HG03025 (cell line): ENCODE measurements at regions not wholly inside any gene's neighbourhood (a gene's known extent, or its start where the extent isn't known, plus 50 kb on each side); places are given as distances from the start of the nearest gene placed in this dataset.

Experiments used
- ATAC-seq: cut with Tn5 transposase; IDR thresholded peaks from one replicate; pipeline ENCODE4 v1.9.1; 2021; ENCODE audit warnings: mild to moderate bottlenecking, moderate library complexity; ENCODE audit not compliant: unreplicated experiment, low FRiP score

DNA sequence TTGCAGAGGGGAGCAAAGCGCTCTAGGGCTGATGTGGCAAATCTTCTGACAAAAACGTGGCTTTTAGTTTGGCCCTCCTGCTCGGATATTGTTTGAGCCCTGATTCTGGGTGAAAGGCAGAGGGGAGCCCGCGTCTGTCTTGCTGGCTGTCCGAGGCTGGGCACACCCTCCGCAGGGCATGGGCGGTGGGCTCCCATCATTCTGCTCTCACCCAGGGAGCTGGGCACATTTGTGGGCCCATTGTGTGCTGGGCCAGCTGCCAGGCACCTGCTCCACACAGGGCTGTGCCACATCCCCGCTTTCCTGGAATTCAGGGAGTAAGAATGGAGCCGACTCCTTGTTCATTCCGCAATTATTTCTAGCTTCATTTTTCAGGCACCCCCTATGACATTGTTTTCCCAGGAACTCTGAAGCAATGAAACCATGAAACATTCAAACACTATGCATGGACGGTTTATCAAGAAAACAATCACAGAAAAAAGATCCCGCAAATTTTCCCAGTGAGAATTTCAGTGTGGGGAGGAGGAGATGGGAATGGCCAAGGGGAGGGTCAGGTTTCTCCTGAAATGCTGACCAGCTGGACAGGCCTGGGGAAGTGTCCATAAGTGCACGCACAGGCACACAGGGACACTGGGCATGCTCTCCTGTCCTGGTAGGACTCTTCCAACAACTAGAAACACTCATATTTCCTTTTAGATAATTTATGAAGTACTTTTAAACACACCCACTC lies 341.1 kb downstream of the CXCL12 start:
- no peak for ATAC-seq

DNA sequence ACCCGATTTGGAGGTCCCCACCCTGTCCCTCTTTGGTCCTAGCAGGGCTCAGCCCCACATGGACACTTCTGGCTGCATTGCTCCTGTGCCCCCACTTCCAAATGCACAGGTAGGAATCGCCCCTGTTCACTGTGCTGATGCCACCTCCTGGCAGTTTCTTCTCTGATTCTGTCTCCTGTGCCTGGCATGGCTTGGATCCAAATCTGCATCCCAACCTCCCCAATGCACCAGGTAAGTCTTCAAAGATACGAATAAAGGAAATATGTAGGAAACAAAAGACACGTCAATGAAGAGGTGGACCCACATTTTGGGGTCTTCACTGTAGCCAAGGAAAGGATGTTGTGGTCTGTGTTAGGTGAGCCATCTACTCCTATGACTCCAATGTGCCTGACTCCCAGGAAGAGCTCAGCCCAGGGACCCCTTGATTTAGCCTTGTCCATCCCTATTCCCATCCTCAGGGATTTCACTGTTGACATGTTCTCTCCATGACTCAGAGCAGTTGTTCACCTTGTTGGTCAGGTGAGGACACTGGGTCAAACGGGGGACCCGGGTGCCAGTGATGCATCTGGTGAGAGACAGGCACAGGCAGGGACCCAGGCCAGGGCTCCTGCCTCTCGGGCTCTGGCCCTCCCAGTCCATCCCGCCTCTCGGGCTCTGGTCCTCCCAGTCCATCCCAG lies 341.8 kb downstream of the CXCL12 start:
- ATAC-seq = no peak

DNA sequence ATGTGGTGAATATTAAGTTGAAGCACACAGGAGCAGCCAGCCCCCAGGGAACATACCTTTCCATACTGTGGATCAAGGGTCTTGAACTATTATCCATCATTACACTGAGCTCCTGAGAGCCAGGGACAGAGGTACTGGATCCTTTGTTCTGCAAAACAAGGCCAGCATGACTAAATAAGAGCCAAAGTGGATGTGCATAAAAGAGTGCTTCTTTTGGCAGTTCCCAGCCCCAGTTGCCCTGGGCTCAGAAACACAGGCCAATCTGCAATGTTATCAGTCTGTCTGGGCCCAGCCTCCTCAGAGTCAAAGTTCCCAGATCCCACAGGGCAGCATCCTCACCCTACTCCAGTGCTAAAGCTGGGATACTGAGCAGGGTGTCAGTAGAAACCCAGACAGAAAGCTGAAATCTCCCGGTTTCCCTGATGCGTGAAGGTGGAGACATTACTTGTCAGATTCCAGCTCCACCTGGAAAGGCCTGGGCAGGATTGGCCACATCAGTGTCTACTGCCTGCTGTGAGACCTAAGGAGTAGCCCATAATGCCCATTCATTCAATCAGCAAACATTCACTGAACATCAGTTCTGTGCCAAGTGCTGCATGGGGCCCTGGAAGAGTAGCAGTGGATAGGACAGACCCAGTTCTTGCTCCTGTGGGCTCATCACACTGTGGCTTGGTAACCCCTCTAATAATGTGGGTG lies 342.7 kb downstream of the CXCL12 start:
- no peak for ATAC-seq

DNA sequence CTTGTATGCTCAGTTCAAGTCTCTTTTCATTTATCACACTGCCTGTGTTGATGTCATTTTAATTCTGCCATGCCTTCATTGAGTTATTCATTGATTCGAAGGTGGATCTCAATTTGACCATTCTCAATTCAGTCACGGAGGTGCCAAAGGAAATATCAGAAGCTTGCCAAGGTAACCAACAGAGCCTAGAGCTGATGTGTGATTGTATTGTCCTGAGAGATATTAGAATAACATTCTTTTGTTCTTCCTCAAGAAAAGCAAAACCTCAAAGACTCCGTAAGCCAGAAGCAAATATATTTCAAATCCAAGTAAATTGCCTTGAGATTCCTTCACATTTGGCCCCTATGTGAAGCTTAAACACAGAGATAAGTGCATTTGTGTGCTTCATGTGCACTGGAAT lies 345.3 kb downstream of the CXCL12 start:
- no peak for ATAC-seq

DNA sequence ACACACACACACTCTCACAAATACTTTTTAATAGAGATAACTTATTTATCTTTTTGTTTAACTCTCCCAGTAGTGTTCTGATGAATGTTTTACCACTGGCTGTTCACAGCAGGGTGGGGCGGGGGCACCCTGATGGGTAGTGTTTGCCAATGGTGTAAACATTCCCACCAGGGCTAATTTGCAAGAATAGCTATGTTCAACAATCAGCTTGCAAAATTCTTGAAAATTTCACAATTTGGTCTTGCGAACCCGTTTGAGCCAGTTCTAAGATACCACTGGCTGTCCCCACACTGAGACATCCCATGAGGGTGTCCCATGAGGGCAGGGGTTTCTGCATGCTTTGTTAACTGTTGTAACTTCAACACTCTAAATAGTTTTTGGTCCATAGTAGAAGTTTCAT lies 348.5 kb downstream of the CXCL12 start:
- ATAC-seq = no peak

DNA sequence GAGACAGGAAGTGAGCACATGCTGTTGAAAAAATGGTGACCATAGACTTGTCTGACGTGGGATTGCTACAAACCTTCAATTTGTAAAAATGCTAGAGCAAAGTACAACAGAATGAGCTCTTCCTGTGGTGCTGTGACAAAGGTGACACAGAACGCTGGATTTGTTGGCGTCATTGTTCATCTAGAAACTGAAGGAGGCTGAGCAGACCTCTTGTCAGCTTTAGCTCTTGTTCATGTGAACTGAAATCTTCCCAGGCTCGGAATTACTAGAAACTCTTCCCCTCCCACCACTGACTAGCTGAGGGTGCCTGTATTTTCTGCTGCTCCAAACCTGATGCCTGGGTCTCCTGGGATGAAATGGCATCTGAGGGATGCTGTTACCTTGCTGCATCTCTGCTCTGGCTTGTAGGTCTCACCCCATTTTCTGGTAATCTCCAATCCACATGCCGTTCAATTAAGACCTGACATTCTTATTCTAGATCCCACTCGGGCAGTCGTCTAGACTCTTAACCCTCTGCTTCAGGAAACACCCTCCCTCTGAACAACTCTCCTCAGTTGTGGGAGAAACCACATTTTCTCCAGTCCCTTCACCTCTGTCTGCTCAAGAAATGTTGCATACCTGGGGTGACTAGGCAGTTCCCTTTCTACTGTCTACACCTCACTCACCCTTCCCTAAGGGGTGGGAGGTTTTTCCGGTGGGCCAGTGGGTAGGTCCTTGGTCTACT lies 349.3 kb downstream of the CXCL12 start:
- ATAC-seq = no peak

DNA sequence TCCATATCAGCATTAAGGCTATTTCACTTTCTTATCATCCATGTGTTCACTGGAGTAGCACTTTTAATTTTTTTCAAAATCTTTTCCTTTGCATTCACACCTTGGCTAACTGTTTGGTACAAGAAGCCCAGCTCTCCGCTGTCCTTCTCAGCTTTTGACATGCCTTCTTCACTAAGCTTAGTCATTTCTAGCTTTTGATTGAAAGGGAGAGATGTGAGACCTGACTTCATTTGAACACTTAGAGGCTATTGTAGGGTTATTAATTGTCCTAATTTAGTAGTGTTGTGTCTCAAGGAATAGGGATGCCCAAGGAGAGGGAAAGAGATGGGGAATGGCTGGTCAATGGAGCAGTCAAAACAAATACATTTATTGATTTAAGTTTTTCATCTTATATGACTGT lies 350.0 kb downstream of the CXCL12 start:
- no peak for ATAC-seq

DNA sequence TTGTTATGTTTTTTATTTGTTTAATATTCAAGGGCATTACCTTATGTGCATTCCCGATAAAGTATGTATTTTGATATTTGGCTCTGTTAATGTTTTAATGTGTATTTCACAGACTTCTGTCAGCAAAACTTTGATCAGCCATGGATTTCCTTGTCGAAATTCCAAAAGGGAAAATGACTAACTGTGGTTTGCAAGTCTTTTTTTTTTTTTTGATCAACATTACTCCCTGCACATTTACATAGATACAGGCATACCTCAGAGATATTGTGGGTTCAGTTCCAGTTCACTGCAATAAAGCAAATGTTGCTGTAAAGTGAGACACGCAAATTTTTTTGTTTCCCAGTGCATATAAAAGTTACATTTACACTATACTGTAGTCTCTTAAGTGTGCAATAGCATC lies 351.9 kb downstream of the CXCL12 start:
- ATAC-seq = no peak

DNA sequence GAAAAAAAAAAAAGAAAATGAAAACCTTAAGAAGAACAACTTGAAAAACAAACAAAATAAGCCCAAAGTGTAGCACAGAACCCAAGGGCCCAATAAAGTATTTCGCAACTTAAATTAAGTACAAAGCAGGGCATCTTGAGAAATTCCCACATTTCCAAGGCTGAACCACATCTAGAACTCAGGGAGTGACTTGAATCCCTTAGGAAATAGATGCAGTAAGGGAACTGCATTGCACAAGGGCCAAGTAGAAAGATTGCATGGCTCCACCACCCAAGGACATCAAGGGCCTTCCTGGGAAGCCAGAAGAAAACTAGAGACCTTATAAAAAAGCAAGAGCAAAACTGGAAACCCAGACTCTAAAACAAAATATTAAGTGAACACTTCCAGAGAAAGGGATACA lies 352.7 kb downstream of the CXCL12 start:
- ATAC-seq = no peak

DNA sequence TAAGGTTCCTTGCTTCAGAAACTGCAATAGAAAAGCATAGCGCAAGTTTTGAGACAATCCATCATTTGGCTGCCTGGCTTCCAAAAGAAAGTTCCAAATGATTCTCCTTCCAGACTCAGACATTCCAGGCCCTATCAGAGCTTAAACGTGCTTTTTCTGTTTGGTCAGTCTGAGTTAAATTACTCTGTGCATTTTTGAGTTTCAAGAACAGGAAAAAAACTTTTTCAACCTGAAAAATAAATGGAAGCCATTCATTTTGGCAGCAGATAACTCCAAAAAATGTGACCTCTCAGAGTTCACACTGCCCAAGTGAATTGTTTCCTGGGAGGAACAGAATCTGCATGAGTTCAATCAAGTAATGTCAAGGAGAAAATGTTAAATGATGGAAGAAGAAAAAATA lies 354.2 kb downstream of the CXCL12 start:
- no peak for ATAC-seq

DNA sequence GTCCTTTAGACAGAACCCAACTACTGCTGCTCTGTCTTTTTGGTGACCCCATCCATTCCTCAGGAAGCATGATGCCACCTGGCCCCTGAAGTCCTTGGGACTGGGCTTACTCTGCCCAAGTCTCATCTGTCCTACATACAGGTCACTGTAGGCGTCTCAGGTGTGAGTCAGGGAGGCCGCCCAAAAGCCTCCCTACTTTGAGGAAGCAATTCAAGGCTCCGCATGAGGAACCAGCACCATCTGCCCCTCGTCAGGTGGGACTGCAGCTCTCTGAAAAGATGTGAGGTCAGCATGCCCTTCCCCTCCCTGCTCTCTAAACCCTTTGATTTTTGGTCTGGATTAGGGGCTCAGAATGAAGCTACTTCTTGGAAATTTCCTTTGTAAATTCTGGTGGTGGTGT lies 354.8 kb downstream of the CXCL12 start:
- ATAC-seq = peak; percentile 64

DNA sequence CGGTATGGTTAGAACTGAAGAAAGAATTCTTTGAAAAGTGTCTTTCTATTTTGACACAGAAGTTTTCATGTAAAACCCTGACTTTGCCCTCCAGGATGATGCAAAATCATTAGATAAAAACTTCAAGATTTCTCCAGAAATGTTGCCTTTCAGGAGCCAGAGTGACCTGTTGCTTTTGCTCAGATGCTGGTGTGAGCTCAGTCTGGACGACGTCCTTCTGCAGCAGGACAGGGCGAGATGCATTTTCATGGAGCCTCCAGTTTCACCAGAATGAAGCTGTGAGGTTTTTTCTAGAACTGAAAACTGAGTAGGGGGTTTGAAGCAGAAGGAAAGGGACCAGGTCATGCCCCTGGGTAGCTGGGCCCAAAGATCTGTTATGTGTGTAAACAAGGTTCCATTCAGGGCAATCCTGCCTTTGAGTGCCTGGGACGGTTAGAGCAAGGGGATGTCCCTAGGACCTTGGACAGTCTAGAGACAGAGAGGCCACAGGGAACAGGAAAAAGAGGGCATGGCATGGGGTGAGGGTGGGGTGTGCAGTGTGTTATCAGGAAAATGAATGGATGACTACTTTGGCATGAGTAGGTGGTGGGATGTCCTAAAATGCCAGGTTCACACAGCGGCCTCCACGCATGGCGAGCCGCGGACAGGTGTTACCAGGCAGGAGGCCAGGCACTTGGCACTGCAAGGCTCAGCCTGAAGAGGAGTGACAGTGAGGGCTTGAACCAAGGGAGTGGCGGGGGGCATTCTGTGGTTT lies 356.3 kb downstream of the CXCL12 start:
- ATAC-seq = no peak

DNA sequence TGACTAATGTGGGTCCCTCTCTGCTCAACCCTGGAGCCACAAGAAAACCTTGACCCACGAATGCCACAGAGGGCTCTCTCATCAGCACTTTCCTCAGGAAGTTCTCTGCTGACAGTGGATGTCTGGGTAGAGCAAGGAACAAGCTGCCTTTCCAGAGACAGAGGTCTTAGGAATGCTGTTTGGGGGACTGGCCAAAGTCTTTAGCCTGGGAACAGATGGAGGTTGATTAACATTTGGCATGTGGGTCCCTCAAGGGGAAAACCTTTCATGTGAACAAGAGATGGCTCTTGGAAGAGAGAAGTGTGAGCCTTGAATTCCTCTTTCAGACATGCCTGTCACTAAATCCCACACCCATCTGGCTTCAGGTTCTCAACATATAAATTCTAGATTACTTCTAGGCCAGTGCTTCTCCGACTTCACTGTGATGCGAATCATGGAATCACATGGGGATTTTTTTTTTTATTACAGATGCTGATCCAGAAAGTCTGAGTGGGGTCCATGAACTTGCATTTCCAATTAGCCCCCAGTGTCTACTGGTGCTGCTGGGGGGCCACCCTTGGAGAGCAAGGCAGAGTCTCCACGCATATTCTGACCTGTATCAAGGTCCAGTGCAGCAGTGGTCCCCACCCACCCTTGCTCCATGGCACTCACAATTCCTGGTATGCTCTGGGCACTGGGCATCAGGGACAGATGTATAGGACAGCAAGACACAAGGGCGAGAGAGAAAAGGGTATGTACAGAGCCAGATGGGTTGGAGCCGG lies 360.4 kb downstream of the CXCL12 start:
- no peak for ATAC-seq

DNA sequence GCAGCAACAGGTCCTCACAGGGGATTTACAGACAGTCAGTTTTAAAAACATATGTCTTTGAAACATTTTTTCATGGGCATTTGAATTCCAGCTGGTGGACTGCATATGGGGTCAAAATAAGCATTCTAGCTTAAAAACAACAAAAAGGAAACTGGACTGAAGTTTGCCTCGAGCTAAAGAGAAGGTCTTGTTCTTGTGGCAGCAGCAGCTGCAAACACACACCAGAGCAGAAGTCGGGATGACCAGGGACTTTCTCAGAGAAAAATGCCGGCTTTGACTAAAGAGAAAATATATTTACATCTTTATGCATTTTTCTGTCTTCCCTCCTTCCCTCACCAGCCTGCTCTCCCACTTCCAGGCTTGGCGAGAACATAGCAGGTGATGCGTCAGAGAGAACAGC lies 361.4 kb downstream of the CXCL12 start:
- no peak for ATAC-seq

DNA sequence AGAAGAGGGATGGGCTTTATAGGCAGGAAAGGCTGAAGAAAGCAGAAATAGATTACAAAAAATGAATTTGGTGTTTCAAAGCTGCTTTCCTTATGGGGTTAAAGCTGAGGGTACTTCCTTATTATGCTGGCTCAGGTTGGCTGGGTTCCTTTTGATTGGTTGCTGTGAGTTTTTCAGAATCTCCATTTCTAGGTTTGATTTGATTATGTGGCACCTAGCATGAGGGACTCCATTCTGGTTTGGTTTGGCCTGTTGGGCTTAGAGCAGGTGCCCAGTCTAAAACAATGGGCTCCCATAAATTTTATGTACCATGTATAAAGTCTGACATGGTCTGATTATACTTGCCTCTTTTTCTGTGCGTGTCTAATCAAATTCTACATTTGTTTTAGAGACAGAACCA lies 362.7 kb downstream of the CXCL12 start:
- no peak for ATAC-seq

DNA sequence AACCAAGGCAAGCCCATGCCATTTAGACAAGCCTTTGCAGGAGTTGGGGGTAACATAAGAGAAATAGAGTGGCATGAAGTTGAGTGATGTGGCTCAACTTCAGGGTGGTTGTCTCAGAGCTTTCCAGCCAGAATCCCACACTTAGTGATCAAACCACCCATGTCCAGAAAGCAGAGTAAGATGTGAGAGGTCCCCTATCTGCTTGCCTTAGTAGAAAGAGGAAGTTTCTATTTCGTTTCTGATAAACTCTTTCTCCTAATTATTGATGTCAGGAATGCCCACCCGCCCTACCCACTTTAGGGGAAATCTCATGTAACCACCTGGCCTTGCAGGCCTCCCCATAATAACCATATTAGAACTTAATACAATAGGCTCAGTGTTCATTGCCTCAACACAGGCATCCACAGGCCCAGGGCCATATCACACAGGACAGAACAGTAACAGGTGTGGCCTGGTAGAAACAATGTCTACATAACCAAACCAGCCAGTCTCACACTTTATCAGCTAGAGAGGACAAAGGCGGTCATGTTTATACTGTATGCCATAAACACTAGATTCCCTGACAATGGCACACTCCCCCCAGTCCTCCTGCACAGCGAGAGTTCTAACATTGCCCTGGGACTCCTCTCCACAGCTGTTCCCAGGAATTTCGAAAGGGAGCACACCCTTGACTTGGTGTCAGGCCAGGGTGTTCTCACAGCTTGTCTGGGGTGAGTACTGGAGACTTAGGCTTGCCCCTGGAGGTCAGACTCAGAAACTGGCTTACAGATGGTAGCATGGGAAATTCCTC lies 364.4 kb downstream of the CXCL12 start:
- ATAC-seq = no peak

DNA sequence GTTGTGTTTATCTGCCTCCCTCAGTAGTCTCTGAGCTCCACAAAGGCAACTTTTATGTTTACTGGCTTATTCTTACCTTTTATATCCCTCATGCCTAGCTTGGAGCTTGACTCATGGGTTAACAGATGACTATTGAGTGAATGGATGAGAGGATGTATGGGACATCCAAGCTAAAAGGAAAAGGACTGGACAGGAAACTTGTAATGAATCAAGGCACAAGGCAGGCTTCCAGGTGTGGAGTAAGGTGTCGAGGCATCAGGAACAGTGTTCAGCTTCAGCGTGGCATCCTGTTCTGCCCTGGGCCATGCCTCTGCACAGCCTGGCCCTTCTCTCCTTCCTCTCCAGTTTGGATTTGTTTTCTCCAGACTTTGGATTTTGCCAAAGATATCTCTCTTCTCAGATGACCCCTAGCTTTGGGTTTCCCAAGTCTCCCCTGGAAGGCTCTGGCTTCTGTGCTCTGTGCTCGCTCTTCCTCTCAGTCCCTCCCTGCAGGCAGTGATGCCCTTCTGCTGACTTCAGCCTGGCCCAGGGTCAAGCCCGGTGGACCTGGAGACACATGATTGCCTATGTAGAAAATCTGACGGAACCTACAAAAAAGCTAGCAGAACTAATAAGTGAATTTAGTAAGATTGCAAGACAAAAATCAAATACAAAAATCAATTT lies 367.3 kb downstream of the CXCL12 start:
- ATAC-seq = no peak
